Limb (tissue), 2 donors: ENCODE measurements at regions not wholly inside any gene's neighbourhood (a gene's known extent, or its start where the extent isn't known, plus 50 kb on each side); places are given as distances from the start of the nearest gene placed in this dataset.
"Not testable (repeated sequence)": the region's sequence is repeated elsewhere in the genome, so short reads cannot be mapped to it uniquely, and the experiment has no call there.

Source experiments
- DNase-seq, 2 donors: peaks; one replicate each; pipeline ENCODE4 v3.0.0-alpha.2; 2016; ENCODE audit errors: extremely low spot score in 2 of 2

GRCh38 chr3:177832880-177833279 lies 635.6 kb upstream of the TBL1XR1 start:
- no peak for DNase-seq

- no peak for DNase-seq
These were observed 636.0 kb upstream of the TBL1XR1 start for GRCh38 chr3:177833332-177833731.

GRCh38 chr3:177835008-177835407 lies 637.7 kb upstream of the TBL1XR1 start:
- no peak for DNase-seq

GRCh38 chr3:177835917-177836316 lies 638.6 kb upstream of the TBL1XR1 start:
- no peak for DNase-seq

DNA sequence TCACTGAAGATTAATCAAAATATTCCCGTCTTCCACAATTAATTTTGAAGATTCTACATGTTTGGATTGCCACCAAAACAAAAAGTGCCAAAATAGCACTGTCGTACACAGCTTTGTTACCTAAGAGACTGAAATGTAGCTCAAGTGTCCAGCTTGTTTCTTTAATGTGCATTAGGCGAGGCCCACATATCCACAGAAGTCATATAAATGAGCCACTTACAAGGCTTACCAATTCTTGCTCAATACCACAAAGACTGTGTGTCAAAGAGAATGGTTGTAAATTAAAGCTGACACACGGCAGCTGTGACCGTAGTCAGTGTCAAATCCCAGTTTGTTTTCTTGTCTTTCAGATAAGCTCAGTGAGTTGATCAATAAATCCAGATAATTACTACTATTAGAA lies 639.4 kb upstream of the TBL1XR1 start:
- no peak for DNase-seq

DNA sequence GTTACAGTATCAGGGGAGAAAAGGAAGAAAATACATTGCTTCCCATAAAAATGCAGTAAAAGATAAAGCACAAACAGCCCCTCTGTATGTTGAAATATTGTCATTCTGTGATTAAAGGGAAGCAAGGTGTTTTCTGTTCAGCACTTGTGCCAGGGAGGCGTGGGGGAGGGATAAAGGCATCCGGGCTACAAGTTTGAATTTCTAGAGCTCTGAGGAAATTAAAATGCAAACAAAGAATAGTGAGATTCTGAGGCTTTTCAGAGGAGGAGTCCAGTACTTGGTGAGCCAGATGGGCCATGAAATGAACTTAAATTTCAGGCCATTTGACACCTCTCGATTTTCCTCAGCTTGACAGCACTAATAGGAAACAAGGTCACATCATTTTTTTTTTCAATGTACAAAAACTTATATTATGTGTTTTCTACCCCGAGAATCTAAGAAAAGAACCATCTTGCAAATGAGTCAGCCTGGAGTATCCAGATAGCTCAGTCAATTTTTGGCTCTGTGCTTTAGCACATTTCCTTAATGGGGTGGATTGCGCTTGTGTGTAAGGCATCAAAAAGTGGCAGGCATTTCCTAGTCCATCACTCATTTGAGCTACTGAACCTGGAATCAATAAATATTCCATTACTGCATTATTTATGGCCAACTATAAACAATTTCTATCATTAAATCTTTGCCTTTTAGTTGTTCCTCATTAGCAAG lies 640.8 kb upstream of the TBL1XR1 start:
- DNase-seq = no peak

DNA sequence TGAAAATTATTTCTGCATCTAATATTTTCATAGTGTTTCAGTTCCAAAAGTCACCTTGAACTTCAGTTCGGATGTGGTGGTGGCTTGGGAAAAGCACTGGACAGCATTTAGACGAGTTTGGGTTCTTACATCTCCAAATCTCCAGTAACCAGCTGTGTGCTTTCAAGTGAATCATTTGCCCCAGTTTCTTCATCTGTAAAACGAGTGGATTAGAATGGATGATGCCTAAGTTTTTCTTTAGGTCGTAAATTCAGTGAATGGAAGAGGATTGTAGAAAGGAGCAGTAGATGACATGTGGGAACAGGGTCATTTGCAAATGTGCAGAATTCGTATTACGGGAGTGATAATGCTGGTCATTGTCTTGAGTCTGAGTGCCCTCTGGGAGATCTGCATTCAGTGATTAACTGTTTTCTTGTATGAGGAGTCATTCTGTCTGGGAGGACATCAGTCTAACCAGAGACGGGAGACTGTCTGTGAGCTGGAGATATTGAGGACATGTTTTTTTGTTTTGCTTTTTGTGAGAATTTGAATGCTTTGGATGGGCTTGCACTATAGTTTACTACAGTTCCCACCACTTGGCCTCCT lies 641.6 kb upstream of the TBL1XR1 start:
- no peak for DNase-seq

- DNase-seq = no peak
These were observed 645.0 kb upstream of the TBL1XR1 start for GRCh38 chr3:177842302-177842701.

GRCh38 chr3:177842743-177843734 lies 645.8 kb upstream of the TBL1XR1 start:
- no peak for DNase-seq

DNA sequence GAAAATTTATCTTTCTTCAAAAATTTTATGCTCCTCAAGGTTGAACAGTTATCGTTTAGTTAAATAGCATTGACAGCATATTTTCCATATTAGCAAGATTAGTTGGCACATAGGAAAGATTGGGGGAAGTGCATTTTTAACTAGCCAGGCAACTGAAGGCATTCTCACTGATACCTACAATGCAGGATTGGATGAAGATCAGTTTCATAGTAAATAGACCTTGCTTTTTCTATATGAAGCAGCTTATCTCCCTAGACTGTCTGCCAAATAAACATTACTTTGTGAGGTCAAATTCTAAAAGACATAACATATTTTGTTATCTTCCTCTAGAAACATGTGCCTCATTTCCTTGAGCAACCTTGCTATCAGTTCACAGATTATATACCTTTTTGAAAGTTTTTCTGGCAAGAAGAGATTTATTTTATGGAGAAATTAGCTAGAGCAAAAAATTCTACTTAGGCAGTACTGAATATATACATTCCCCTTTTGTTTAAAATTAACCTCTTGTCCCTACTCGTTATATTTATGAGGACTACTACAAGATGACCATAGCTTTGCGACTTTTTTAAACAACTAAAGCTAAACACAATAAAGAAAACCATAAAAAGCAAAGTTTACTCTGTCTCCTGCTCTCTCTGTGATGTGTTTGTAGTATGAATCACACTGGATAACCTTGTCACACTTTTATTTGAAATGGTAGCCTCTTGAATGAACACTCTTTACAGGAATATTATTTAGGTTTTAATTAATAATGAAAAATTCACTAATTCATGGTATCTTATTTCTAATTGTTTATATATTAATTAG lies 654.9 kb upstream of the TBL1XR1 start:
- DNase-seq = no peak

- no peak for DNase-seq
These were observed 657.7 kb upstream of the TBL1XR1 start for GRCh38 chr3:177855021-177855420.

- DNase-seq = no peak
These were observed 662.9 kb upstream of the TBL1XR1 start for GRCh38 chr3:177860184-177860583.

DNA sequence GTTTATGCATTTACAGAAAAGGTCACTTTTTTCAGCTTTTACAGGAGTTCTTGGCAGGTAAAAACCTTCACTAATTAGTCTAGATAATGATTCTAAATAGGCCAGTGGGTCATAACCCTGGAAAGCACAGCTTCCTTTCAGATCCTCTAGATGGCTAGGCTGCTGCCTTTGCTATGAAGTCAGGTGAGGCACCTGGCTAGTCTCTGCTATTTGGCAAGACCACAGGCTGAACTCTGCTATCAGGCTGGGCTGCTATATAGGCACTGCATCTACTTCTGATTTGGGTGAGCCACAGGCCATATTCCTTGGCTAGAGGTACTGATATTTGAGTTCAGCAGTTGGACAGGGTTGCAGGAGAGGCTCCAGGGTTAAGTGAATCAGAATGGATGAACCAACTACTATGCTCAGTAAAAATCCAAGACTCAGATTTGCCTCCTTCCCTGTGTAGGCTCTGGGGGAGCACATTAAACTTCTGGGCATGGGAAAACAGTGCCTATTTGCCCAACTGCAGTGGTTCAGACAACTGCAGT lies 665.7 kb upstream of the TBL1XR1 start:
- no peak for DNase-seq

- DNase-seq = not testable (repeated sequence)
These were observed 665.0 kb upstream of the KCNMB2 start for GRCh38 chr3:177871267-177871666.

GRCh38 chr3:177878192-177878591 lies 658.0 kb upstream of the KCNMB2 start:
- DNase-seq = no peak

DNA sequence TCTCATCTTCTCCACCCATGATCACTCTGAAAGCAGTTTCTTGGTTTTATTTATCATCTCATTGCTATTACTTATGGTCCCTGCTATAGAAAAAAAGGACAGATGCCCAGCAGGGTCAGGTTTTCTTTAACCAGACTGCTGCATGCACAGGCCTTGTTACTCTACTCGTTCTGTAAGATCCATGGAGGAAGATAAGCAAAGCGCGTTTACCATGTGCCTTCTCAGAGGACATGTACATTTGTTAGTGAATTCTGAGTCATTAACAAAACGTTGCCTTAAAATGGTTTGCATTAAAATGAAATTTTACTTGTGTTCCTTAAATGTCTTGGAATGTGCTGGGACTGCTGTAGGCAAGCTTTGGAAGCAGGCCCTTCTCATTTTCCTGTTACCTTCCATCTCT lies 657.3 kb upstream of the KCNMB2 start:
- DNase-seq = no peak

DNA sequence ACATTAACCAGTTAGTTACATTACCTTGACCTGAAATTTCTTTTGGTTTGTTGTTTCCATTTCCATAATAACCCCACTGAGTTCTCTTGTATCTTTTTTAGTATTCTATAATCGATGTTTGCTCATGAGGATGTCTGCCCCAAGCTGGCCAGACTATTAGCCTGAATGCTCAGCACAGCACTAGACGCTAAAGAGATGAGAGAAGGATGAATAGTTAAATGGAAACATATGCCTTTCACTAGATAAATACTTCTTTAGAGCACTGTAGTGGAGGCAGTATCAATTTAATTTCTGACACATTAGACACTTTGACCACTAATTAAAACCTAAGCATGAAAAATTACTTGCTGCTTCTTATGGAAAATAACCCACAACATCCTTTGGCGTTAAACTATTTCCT lies 654.9 kb upstream of the KCNMB2 start:
- DNase-seq = no peak

DNA sequence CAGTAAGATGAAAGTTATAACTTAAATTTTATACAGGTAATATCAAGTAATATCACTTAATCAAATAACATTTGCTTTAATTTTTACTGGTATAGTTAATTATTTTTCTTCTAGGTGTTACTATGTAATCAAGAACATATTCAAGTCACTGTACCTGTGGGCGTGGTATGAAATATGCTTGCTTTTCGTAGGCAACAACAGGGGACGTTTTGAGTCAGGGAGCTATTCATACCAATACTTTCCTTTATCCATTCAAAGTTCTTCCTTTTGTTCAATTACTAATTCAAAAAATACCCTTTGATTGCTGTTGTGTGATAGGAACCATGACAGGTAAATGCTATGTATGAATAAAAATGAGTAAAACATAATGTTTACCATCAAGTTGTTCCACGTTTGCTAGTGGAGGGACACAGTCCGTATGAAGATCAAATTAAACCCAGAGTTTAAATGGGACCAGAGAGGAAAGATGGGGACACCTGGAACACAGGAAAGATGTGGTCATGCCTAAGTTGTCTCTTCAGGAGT lies 654.0 kb upstream of the KCNMB2 start:
- no peak for DNase-seq

DNA sequence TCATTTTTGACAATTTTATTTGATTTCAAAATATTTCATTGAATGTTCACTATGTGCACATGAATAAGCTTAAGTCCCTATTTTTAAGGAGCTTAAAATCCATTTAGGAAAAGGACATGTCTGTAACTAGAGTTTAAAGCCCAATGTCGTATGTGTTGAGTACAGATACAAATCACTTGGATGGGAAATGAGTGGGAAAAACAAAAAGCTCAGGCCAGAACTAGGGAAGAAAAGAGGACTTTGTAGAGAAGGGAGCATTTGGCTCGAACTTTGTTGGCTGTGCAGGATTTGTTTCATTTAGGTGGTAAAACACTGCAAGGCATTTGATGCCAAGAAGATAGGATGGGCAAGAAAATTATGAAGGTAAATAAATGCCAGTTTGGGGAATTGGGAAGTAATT lies 653.1 kb upstream of the KCNMB2 start:
- no peak for DNase-seq

DNA sequence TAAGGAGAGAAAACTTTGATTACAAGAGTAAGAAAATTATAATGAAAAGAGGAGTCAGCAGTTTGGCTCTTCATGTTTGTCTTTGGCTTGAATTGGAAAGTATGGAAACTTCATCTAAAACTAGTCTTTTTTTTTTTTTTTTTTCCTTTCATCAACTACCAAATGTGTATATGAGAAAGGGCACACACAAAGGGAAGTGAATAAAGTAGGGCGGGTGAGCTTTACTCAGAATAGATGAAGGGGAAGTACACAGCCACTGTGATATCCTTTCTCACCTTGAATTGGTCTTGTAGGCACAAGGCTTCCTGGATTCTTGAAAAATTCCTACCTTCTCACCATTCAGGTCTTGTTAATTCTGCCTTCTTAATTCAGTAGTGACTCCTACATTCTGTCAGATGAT lies 652.3 kb upstream of the KCNMB2 start:
- DNase-seq = no peak

GRCh38 chr3:177885063-177885462 lies 651.2 kb upstream of the KCNMB2 start:
- DNase-seq = no peak
